ENCODE measurements at regions not wholly inside any gene's neighbourhood (a gene's known extent, or its start where the extent isn't known, plus 50 kb on each side); places are given as distances from the start of the nearest gene placed in this dataset.
"Not testable (repeated sequence)": the region's sequence is repeated elsewhere in the genome, so short reads cannot be mapped to it uniquely, and the experiment has no call there.

DNA sequence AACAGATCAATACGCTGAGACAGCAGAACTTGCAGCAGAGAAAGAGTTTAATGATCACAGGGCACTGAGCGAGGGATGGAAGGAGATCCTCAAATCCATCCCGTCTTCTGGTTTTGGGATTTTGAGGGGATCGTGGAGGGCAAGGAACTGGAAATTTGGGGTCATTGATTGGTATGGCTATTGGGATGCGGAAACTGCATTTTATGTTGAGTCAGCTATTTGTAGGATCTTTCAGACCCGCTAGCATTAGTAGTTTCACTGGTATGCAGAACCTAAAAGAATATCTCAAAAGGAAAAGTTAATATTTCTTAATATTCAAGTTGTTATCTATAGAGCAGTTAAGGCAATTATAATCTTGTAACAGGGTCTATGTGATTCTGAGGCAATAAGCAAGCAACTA is 771.7 kb upstream of the CTNND2 start:
- TF ChIP-seq, protein P1, sequence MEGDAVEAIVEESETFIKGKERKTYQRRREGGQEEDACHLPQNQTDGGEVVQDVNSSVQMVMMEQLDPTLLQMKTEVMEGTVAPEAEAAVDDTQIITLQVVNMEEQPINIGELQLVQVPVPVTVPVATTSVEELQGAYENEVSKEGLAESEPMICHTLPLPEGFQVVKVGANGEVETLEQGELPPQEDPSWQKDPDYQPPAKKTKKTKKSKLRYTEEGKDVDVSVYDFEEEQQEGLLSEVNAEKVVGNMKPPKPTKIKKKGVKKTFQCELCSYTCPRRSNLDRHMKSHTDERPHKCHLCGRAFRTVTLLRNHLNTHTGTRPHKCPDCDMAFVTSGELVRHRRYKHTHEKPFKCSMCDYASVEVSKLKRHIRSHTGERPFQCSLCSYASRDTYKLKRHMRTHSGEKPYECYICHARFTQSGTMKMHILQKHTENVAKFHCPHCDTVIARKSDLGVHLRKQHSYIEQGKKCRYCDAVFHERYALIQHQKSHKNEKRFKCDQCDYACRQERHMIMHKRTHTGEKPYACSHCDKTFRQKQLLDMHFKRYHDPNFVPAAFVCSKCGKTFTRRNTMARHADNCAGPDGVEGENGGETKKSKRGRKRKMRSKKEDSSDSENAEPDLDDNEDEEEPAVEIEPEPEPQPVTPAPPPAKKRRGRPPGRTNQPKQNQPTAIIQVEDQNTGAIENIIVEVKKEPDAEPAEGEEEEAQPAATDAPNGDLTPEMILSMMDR (conservative IDR thresholded peaks at IDR 0.05; ENCODE audit: low read depth, low read length): no peak
- no peak overlapping the region for H3K4me3 ChIP-seq (ENCODE audit: low read depth, low read length)
- DNase-seq (ENCODE audit: low read depth): no peak

DNA sequence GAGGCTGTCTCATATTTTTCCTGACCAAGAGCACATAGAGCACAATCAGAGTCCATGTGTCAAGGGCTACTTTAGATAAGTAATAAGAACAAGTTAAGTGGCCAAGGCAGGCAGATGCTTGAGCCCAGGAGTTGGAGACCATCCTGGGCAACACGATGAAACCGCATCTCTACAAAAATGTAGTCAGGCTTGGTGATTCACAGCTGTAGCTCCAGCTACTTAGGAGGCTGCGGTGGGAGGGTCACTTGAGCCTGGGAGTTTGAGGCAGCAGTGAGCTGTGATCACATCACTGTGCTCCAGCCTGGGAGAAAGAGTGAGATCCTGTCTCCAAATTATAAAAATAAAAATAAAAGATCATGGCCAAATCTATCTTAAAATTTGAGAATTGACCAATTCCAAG is 767.9 kb upstream of the CTNND2 start:
- H3K4me3 ChIP-seq (ENCODE audit: low read depth, low read length): no peak overlapping the region
- TF ChIP-seq, protein P1 (conservative IDR thresholded peaks at IDR 0.05; ENCODE audit: low read depth, low read length): no peak
- no peak for DNase-seq (ENCODE audit: low read depth)

DNA sequence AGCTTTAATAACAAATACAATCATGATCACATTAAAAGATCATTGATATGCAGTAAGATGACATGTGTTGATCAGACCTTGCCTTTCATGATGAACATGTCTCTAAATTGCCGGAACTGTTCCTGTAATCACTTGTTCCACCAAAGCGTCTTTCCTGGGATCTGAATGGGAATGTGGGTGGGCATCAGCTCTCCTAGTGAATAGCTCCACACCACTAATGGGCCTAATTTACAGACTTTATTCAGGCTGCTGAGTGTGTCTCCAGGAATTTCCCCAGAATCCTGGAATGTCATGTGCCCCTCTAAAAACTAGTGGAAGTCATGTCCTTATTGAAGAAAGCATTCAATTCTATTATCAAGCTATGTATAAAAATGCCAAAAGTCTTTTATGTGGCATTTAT is 765.1 kb upstream of the CTNND2 start:
- TF ChIP-seq, protein P1 (conservative IDR thresholded peaks at IDR 0.05; ENCODE audit: low read depth, low read length): no peak
- H3K4me3 ChIP-seq (ENCODE audit: low read depth, low read length): no peak overlapping the region
- DNase-seq (ENCODE audit: low read depth): no peak

DNA sequence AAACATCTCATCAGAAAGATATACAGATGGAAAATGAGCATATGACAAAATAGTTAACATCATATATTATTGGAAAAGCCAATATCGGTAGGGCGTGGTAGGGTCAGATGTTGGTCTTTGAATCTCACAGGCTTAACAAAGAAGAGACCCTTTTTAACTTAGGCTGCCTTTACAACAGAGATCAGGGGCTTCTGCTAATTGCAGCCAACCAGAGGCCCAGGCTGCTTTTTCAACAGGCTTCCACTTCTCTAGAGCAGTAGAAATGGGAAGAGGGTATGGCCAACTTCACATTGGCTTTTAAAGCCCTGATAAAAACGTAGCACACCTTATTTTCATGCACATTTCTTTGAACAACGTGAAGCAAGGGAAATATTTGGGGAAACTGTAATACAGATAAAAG is 764.3 kb upstream of the CTNND2 start:
- DNase-seq (ENCODE audit: low read depth): no peak
- H3K4me3 ChIP-seq (ENCODE audit: low read depth, low read length): no peak overlapping the region
- TF ChIP-seq, protein P1 (conservative IDR thresholded peaks at IDR 0.05; ENCODE audit: low read depth, low read length): no peak

DNA sequence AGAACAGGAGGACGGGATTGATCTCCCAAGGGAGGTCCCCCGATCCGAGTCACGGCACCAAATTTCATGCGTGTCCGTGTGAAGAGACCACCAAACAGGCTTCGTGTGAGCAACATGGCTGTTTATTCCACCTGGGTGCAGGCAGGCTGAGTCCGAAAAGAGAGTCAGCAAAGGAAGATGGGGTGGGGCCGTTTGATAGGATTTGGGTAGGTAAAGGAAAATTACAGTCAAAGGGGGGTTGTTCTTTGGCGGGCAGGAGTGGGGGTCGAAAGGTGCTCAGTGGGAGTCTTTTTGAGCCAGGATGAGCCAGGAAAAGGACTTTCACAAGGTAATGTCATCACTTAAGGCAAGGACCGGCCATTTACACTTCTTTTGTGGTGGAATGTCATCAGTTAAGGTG is 763.6 kb upstream of the CTNND2 start:
- not testable (repeated sequence) for H3K4me3 ChIP-seq (ENCODE audit: low read depth, low read length); DNase-seq (ENCODE audit: low read depth)

DNA sequence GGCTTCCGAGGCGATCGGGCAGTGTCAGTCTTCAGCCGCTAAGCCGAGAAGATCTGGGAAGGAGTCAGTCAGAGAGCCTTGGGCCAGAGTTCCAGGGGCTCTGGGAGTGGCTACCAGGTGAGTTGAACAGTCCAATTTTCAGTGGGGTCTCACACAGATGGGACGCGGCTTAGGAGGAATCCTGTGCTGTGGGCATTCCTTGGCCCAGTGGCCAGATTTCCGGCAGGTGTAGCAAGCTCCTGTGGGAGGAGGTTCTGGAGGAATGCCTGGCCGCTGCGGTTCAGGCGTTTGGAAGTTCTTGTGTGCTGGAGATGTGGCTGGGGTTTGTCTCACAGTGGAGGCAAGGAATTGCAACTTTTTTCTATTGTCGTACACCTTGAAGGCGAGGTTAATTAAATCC is 761.5 kb upstream of the CTNND2 start:
- H3K4me3 ChIP-seq (ENCODE audit: low read depth, low read length); DNase-seq (ENCODE audit: low read depth): not testable (repeated sequence)

DNA sequence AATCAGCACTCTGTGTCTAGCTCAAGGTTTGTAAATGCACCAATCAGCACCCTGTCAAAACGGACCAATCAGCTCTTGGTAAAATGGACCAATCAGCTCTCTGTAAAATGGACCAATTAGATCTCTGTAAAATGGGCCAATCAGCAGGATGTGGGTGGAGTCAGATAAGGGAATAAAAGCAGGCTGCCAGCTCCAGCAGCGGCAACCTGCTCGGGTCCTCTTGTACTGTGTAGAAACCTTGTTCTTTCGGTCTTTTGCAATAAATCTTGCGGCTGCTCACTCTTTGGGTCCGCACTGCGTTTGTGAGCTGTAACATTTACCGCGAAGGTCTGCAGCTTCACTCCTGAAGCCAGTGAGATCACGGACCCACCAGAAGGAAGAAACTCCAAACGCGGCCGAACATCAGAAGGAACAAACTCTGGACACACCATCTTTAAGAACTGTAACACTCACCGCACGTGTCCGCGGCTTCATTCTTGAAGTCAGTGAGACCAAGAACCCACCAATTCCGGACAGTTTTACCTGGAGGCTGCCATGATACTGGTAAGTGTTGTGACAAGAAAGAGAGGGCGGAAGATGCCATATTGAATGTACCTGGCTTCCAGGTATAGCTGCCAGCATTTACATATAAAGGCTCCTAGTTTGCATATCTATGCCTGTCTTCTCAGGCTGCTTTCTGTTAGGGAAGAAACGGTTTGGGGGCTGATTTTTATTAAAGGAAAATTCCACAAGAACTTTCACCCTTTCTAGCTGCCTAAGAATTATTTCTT is 758.5 kb upstream of the CTNND2 start:
- DNase-seq (ENCODE audit: low read depth): no peak
- TF ChIP-seq, protein P1 (conservative IDR thresholded peaks at IDR 0.05; ENCODE audit: low read depth, low read length): no peak
- no peak overlapping the region for H3K4me3 ChIP-seq (ENCODE audit: low read depth, low read length)

DNA sequence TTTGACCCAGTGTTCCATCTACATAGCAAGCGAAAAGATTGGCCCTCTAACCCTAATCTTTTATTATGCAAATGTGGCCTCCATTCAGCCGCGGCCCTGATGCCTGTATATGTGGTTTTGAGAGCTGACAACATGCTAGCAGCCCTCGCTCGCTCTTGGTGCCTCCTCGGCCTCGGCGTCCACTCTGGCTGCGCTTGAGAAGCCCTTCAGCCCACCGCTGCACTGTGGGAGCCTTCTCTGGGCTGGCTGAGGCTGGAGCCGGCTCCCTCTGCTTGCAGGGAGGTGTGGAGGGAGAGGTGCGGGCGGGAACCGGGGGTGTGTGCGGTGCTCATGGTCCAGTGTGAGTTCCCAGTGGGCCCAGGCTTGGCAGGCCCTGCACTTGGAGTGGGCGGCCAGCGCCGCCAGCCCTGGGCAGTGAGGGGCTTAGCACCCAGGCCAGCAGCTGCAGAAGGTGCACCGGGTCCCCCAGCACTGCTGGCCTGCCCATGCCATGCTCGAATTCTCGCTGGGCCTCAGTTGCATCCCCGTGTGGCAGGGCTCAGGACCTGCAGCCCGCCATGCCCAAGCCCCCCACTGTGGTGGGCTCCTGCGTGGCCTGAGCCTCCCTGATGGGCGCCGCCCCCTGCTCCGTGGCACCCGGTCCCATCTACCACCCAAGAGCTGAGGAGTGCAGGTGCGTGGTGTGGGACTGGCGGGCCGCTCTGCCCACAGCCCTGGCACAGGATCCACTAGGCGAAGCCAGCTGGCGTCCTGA is 757.5 kb upstream of the CTNND2 start:
- TF ChIP-seq, protein P1 (conservative IDR thresholded peaks at IDR 0.05; ENCODE audit: low read depth, low read length): no peak
- no peak overlapping the region for H3K4me3 ChIP-seq (ENCODE audit: low read depth, low read length)
- DNase-seq (ENCODE audit: low read depth): no peak

DNA sequence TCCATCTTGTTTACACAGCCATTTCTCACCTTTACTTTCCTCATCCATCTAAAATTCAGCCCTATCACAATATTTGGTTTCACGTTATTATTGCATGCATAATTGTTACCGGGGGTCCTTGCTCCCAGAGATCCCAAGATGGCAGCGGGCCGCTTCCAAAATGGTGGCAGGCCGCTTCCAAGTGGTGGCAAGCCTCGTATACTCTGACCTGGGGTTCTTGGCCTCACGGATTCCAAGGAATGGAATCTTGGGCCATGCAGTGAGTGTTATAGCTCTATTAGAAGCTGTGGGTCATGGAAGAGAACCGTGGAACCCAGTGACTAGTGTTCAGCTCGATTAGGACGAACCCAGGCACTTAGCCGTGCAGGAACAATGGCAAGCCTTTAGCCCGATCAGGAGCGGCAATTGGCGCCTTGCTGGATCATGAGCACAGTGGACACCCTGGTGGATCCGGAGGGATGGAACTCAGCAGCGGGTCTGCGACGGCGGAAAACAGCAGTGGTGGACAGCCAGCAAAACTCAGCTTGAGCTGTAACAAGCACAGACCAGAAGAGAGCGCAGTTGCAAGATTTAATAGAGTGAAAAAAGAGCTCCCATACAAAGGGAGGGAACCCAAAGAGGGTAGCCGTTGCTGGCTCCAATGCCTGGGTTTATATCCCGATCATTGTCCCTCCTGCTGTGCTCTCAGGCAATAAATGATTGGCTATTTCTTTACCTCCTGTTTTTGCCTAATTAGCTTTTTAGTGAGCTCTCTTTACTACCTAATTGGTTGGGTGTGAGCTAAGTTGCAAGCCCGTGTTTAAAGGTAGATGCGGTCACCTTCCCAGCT is 756.2 kb upstream of the CTNND2 start:
- not testable (repeated sequence) for H3K4me3 ChIP-seq (ENCODE audit: low read depth, low read length); DNase-seq (ENCODE audit: low read depth)
